ENCODE measurements at regions not wholly inside any gene's neighbourhood (a gene's known extent, or its start where the extent isn't known, plus 50 kb on each side); places are given as distances from the start of the nearest gene placed in this dataset.

DNA sequence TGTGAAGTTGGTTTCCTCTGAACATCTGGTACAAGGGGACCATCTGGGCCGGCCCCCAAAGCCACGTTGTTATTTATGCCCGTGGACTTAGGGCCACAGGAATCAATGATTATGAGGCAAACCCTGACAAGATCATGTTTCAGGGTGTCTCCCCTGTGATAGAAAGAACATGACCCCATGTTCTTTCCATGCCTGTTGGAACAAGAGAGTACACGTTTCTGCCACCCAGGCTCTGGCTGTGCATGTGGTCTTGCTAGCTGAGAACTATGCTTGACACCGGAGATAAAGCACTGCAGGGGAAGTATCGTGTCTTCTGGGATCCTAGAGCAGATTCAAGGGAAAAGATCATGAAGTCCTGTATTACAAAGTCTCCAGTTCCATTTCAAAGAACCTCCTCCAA lies 64.2 kb downstream of the TMEM17 start:
- Histone ChIP-seq H4K20me1 (ENCODE audit: low read depth) (no peaks in the 10 kb centered on the region), H3K36me3 (no peaks in the 10 kb centered on the region), H3K27me3 (no peaks in the 10 kb centered on the region), H3K9ac (no peak overlapping the region), H3K4me1 (no peaks in the 10 kb centered on the region), H3K27ac (no peak overlapping the region), H3F3A (ENCODE audit: low read depth) (no peaks in the 10 kb centered on the region), H3K4me3 (no peak overlapping the region), H3K4me2 (no peak overlapping the region), H2AFZ (replicated peaks) (no peak overlapping the region), H3K79me2 (ENCODE audit: low read depth) (no peaks in the 10 kb centered on the region), H3K9me3 (ENCODE audit: low read depth) (no peaks in the 10 kb centered on the region)
- Mint-ChIP-seq H3K27ac (no peak overlapping the region), H3K9me3 (no peaks in the 10 kb centered on the region), H3K4me3 (no peak overlapping the region), H3K27me3 (ENCODE audit: insufficient read depth, low read depth) (peaks cover 2% of the 10 kb centered on the region), H3K36me3 (no peaks in the 10 kb centered on the region), H3K4me1 (no peaks in the 10 kb centered on the region)
- no peak for DNase-seq (ENCODE audit: low spot score)
- TF ChIP-seq CTCF (IDR thresholded peaks at IDR 0.05) = no peak
- no peak for TF ChIP-seq EZH2phosphoT487 (IDR thresholded peaks at IDR 0.05)
- TF ChIP-seq EZH2 (IDR thresholded peaks at IDR 0.05) = no peak

DNA sequence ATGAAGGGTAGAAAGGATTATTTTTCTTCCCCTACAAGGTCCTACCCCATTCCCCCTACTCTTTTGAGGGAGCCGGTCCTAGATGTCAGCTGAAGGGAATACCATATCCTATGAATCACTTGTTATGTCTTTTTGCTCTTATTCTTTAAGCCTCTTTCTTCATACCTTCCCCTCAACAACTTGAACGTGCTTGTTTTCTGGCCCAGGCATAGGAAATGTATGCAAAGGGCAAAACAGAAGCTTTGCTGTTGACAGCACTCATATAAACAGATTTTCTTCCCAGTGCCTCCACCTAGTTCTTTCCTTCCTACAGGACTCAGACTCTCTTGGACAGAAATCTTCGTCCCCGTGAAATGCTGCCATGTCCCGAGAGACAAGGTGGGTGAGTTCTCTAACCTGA lies 64.6 kb downstream of the TMEM17 start:
- TF ChIP-seq EZH2 (IDR thresholded peaks at IDR 0.05) = no peak
- TF ChIP-seq EZH2phosphoT487 (IDR thresholded peaks at IDR 0.05) = no peak
- no peak for TF ChIP-seq CTCF (IDR thresholded peaks at IDR 0.05)
- Histone ChIP-seq H3K4me3 (no peak overlapping the region), H3K27me3 (no peaks in the 10 kb centered on the region), H4K20me1 (ENCODE audit: low read depth) (no peaks in the 10 kb centered on the region), H3K4me2 (no peak overlapping the region), H2AFZ (replicated peaks) (no peak overlapping the region), H3K79me2 (ENCODE audit: low read depth) (no peaks in the 10 kb centered on the region), H3K9me3 (ENCODE audit: low read depth) (no peaks in the 10 kb centered on the region), H3K4me1 (no peaks in the 10 kb centered on the region), H3K36me3 (no peaks in the 10 kb centered on the region), H3K27ac (no peak overlapping the region), H3K9ac (no peak overlapping the region), H3F3A (ENCODE audit: low read depth) (no peaks in the 10 kb centered on the region)
- Mint-ChIP-seq H3K27ac (no peak overlapping the region), H3K9me3 (no peaks in the 10 kb centered on the region), H3K4me1 (no peaks in the 10 kb centered on the region), H3K4me3 (no peak overlapping the region), H3K27me3 (ENCODE audit: insufficient read depth, low read depth) (peaks cover 2% of the 10 kb centered on the region), H3K36me3 (no peaks in the 10 kb centered on the region)
- DNase-seq (ENCODE audit: low spot score) = no peak

DNA sequence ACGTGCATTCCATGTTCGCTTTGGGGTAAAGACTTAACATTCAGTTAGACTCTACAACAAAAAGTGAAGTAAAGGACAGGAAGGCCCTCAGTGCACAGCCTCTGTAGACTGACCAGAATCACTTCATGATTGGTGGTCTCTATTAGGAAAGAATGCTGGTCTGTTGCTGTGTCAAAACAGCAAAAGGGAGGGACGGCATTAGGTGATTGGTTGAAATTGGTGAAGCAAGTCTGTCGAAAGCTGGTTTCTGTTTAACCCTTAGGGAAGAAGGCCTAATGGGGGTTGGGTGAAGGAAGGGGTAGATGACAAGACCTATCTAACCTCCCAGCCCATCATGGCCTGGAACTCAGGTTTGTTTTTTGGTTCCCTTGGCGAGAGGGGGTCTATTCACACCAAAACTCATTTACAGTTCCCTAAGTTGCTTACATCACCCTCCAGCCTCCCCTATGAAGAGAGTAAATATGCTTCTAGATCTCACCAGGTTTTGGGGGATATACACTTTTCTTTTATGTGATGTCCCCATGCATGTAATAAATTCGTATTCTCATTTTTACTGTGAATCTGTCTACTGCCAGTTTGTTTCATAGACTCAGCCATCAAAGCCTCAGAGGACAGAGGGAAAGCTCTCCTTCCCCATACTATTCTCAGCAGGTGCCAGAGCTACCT lies 65.6 kb downstream of the TMEM17 start:
- no peaks in the 10 kb centered on the region for H3K9me3 Mint-ChIP-seq

More for the DNA sequence above, 65.6 kb downstream of the TMEM17 start:
- Histone ChIP-seq H3K9ac (no peak overlapping the region), H3K4me3 (no peak overlapping the region), H3K27me3 (no peaks in the 10 kb centered on the region), H4K20me1 (ENCODE audit: low read depth) (no peaks in the 10 kb centered on the region), H3F3A (ENCODE audit: low read depth) (no peaks in the 10 kb centered on the region), H3K4me2 (no peak overlapping the region), H3K9me3 (ENCODE audit: low read depth) (no peaks in the 10 kb centered on the region), H2AFZ (replicated peaks) (no peak overlapping the region), H3K79me2 (ENCODE audit: low read depth) (no peaks in the 10 kb centered on the region), H3K4me1 (no peaks in the 10 kb centered on the region), H3K27ac (no peak overlapping the region), H3K36me3 (no peaks in the 10 kb centered on the region)
- Mint-ChIP-seq H3K4me1 (no peaks in the 10 kb centered on the region), H3K27me3 (ENCODE audit: insufficient read depth, low read depth) (peaks cover 2% of the 10 kb centered on the region), H3K36me3 (no peaks in the 10 kb centered on the region), H3K27ac (no peak overlapping the region), H3K4me3 (no peak overlapping the region)
- TF ChIP-seq EZH2 (IDR thresholded peaks at IDR 0.05) (no peak), CTCF (IDR thresholded peaks at IDR 0.05) (no peak), EZH2phosphoT487 (IDR thresholded peaks at IDR 0.05) (no peak)
- no peak for DNase-seq (ENCODE audit: low spot score)
